GM18517 (cell line): ENCODE measurements at regions not wholly inside any gene's neighbourhood (a gene's known extent, or its start where the extent isn't known, plus 50 kb on each side); places are given as distances from the start of the nearest gene placed in this dataset.

ENCODE experiments used
- ATAC-seq: cut with Tn5 transposase; IDR thresholded peaks from one replicate; pipeline ENCODE4 v1.9.1; 2021; ENCODE audit warnings: mild to moderate bottlenecking, moderate library complexity; ENCODE audit not compliant: unreplicated experiment

DNA sequence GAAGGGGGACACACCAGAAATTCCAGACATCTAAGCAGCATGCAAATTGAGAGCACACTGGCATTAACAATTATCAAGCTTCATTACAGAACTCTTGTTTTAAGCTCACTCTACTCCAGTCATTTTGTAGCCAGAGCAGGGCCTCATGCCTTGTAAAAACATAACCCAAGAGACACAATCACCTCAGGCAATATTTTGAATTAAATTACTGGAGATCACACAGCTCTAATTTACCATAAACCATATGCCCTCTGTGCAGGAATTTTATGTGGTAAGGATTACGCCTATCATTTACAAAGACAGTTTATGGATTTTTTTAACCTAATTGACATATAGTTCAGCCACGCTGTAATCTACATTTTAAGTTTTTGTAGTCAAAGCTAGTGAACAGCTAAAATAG lies 414.1 kb upstream of the DDI1 start:
- no peak for ATAC-seq

GRCh38 chr11:103623933-103624332 lies 412.5 kb upstream of the DDI1 start:
- ATAC-seq = no peak

DNA sequence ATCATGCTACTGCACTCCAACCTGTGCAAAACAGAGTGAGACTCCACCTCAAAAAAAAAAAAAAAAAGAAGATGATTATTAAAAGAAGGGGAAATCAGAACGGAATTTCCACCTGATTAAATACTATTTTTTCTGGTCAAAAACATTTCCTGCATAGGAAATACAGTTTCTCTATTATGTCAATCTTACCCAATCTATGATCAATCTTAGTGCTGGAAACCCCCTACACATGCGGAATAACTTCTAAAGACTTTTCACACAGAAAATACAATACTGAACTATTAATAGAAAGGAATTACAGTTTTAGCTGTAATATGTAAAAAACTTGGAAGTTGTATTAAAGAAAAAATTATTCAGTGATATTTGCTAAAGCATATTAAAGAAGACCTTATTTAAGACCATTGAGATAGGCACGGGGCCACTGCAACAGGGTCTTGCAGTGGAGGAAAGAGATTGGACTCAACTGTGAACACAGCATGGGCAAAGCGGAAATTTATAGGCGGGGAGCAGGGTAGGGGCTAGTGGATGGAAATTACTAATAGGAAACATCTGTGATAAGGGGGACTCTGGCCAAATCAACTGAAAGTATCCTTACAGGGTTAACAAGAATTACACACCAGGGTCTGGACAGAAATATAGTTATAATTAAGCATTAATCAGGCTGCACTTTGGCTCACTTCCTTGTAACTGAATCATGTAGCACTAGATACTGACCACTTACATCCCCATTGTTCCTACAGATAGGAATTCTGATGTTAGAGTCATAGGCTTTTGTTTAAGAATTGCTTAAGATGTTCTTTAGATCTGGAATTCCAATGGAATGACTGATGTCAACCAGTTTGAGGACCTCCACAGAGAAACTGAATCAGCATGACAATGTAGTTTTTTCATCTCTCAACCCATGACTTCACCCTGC lies 411.5 kb upstream of the DDI1 start:
- ATAC-seq = no peak

DNA sequence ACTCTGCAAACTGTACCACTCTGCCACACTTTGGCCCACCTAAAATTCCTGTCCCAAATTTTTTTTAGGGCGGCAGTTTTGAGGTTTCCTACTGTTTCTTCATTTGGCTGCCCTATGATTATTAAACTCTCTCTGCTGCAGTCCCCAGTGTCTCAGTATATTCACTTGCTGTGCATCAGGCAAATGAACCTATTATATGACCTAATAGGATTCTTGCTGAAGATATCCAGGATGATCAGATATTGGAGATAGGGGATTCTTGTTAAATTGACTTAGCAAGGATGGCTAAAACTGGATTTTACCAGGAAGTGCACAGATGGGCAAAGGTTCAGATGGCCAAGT lies 410.8 kb upstream of the DDI1 start:
- ATAC-seq = no peak

DNA sequence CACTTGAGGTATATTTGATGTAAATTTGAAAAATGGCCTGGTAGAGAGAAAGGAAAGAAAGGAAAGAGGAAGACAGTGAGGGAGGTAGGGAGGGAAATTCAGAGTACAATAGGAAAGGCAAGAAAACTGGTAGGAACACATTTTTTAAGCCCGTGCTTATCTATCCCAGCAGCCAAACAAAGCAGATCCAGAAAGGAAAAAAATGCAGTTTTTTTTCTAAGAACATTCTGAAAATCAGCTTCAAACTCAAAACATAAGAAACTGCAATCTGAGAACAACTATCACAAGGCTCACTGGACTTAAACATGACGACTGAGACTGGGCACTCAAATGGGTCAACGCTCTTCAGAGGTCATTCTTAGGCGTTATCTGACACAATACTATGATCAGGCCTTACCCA lies 408.3 kb upstream of the DDI1 start:
- no peak for ATAC-seq

DNA sequence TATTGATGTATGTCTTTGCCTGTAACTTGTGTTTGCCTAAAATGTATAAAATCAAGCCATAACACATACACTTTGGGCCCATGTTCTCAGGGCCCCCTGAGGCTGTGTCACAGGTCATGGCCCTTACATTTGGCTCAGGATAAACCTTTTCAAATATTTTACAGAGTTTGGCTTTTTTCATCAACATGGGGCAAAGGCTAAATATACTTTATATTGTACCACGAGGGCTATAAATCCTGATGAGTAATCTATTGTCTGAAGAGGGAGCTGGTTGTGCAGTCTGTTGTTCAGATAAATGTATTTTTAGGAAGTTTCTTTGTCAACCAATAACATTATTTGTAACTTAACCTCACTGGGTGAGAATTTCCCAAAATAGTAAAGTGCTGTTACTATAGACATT lies 404.6 kb upstream of the DDI1 start:
- no peak for ATAC-seq

GRCh38 chr11:103633068-103633788 lies 403.2 kb upstream of the DDI1 start:
- ATAC-seq = no peak

GRCh38 chr11:103633819-103634590 lies 402.4 kb upstream of the DDI1 start:
- ATAC-seq = no peak

GRCh38 chr11:103636232-103636631 lies 400.2 kb upstream of the DDI1 start:
- no peak for ATAC-seq

DNA sequence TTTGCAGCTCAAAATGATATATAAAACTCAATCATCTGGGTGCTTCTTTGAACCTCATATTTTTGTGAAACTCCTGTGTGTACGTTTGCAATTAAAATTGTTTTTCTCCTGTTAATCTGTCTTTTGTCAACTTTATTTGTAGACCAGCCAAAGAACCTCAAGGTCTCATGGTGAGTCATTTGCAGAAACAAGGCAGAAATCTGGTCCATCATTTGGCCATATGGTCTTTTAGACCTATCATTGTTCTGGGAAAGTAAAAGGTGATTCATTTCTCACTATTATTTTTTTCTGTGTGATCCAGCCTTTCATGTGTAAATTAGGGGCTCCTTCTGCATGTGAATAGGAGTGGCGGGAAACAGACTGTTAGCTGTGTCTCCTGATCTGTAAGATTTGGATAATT lies 399.1 kb upstream of the DDI1 start:
- no peak for ATAC-seq

DNA sequence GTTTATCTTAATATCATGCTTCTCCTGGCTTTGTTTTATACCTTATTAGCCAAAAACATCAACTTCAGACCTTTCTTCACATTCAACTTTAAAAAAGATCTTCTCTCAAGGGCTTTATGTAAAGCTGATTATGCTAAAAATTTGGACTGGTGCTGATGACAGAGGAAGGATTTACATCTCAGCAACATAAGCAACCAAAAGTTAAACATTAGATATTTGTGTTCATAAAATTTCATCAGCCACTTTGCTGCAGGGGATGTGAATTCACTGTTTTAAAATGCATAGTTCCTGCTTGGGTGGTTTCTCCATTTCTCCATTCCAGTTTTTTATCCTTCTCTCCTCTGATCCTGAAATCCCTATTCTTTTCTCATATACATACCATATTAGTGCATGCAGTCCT lies 398.6 kb upstream of the DDI1 start:
- no peak for ATAC-seq

DNA sequence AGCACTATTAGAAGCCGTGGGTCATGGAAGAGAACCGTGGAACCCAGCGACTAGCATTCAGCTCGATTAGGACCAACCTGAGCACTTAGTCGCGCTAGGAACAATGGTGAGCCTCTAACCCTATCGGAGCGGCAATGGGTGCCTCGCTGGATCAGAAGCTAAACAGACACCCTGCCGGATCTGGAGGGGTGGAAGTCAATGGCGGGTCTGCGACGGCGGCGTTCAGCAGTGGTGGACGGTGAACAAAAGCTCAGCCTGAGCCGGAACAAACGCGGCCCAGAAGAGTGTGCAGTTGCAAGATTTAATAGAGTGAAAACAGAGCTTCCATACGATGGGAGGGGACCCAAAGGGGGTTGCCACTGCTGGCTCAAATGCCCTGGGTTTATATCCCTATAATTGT lies 391.8 kb upstream of the DDI1 start:
- no peak for ATAC-seq

- ATAC-seq = no peak
Measured at GRCh38 chr11:103648054-103648453, 388.4 kb upstream of the DDI1 start.

DNA sequence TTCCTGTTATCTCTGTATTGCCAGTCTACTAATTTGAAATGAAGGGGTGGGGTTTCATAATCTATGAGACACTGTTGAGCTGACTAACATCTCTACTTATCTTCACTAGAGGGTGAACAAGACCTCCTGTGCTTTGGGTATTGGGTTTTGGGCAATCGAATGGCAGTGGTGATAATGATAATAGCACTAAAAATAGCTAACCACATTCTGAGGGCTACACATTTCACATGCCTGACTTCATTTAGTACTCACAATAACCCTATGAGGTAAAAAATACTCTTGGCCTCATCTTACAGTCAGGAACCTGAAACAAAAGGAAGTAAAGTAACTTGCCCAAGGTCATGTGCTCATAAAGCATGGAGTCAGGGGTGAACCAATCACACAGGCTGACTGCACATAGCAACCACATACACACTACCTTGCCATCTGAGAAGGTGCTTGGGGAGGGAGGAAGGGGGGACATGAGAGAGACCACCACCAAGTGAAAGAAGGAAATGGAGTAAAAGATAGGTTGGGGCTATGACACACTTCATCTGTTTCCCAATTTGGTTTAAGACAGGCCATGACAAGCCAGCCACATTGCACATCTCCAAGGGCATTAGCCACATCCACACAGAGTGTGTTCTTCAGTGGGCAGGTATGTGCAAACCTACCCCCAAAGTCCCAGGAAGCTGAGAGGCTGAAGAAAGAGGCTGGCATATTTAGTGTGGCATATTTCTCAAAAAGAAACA lies 387.6 kb upstream of the DDI1 start:
- ATAC-seq = no peak

DNA sequence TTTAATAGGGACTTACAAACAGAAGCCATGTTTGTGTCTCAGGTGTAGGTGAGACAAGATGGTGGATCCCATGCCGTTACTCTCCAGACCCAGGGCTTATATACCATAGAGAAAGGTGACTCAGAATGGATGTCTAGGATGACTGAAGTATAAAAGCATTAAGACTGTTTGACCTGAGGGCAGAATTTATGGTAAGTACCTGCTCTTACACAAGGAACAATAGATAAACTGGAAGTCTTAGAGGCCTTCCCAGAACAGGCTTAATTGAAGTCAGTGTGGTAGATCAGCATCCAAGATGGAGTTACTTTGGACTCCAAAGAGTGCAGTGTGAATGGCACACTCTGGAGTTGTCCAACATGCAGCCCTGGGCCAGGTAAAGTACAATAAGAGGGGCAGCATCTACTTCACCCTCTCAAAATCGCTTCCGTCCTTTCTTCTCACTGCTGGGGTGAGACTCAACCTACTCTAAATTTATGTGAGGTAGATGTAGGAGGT lies 387.0 kb upstream of the DDI1 start:
- no peak for ATAC-seq

DNA sequence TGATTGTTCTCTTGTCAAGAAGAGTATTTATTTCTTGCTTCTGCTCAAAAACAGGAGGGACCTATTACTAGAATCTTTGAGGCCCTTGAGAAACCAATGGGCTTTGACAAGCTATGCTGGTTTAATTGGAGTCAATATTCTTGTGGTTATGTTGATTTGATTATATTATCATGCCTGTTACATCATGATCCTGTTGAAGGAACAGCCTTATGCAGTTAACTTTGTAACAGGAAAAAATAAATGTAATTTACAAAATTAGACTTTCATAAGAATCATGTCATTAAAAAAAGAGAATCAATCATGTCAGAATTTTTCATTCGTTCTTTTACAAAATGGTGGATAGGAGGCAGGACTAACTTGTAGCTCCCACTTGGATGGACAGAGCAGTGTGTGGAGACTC lies 386.1 kb upstream of the DDI1 start:
- ATAC-seq = no peak

DNA sequence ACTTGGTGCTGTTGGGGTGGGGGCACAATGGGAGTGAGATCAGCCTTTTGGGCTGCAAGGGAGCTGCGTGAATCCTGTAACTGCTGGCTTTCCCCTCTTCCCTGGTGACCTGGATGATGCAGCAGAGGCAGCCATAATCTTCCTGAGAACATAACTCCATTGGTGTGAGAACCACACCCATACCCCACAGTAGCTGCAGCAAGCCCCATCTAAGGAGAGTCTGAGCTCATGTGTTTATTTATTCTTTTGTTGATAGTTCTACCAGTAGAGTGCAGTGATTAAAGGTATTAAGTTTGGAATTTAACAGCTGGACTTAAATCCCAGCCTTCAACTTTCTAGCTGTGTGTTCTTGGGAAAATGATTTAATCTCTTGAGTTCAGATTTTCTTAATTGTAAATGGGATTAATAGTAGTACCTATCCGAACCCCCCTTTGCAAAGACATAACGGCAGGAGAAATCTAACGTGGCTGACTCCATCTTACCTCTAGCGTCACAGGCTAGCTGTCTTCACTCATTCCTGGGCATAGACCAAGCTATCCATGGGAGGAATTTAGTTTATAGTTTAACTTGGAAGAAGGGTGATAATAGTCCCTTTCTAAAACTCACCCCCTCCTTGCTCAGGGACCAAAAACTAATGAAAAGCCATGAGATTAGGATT lies 385.0 kb upstream of the DDI1 start:
- ATAC-seq = no peak

DNA sequence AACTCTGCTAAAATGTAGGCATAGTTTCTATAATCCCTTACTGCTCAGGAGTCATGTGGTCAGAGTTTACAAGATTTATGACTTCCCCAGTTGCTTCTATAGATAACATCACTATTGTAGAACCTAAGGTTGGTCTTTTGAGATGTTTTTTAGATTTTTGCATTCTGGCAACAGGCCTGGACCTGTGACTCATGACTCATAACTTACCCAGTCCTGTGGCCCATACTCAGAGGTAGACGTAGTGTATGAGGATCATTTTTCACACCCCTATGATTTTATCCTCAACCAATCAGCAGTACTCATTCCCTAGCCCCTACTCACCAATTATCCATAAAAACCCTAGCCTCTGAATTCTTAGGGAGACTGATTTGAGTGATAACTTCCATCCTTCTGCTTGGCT lies 384.4 kb upstream of the DDI1 start:
- no peak for ATAC-seq

DNA sequence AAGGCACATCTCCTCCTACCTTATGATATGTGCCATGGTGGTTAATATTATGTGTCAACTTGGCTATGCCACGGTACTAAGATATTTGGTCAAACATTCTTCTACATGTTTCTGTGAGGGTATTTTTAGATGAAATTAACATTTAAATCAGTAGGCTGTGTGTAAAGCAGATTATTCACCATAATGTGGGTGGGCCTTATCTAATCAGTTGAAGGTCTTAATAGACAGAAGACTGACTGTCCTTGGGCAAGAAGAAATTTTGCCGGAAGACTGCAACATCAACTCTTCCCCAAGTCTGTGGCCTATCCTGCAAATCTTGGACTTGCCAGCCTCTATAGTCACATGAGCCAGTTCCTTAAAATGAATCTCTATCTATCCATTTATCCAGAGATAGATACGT lies 380.1 kb upstream of the DDI1 start:
- no peak for ATAC-seq

GRCh38 chr11:103659206-103659618 lies 377.2 kb upstream of the DDI1 start:
- no peak for ATAC-seq
